K562 (cell line): ENCODE measurements at regions not wholly inside any gene's neighbourhood (a gene's known extent, or its start where the extent isn't known, plus 50 kb on each side); places are given as distances from the start of the nearest gene placed in this dataset.

Experiments used
- ATAC-seq: fragments of 200-7000 bp; cut with Tn5 transposase; 3 replicates; pipeline ENCODE4 v1.9.1; 2020; ENCODE audit warnings: moderate library complexity
- BruUV-seq: library from RNA; stranded (reverse); fragments of 400-500 nt; replicated peaks from 2 replicates; lab custom pipeline; 2021; lab: Mats Ljungman, UMichigan
- CTCF ChIA-PET: fragments of 300-600 bp; formaldehyde crosslinking; extraction: SDS; loops from one replicate; lab custom pipeline; 2021; ENCODE audit warnings: low intra/inter-chr PET ratio; lab: Yijun Ruan, JAX
- POLR2A ChIA-PET: fragments of 300-600, 350-650 bp; sonication (Branson Sonifier 250); formaldehyde crosslinking; extraction: SDS; loops from one replicate; lab custom pipeline; 2021; ENCODE audit warnings: antibody characterized with exemption, inconsistent platforms; lab: Yijun Ruan, JAX
- DNase-seq, 4 experiments: peaks; one replicate each; pipeline versions ENCODE4 v3.0.0 to v3.0.0-alpha.2; 2011 to 2018; ENCODE audit warnings: low spot score in 3 of 4, mixed read lengths in 3 of 4; ENCODE audit errors: extremely low read depth in 1 of 4
- FAIRE-seq: peaks from 2 replicates; lab custom pipeline; 2011; peaks lifted over from hg19 to GRCh38; lab: Jason Lieb, UNC
- H2AFZ ChIP-seq: 2 replicates; pipeline ENCODE4 v1.6.0; 2011; ENCODE audit warnings: low read depth, low read length, control low read depth, inconsistent platforms
- H3K27ac ChIP-seq: fragments of 200-600 bp; 3 replicates; pipeline ENCODE4 v1.8.0; 2011; ENCODE audit warnings: low read depth, mild to moderate bottlenecking, control low read depth, inconsistent platforms, low read length, moderate library complexity, mixed read lengths; ENCODE audit errors: extremely low read depth
- H3K27me3 ChIP-seq, 2 experiments: fragments of 300-600 bp in 1 of 2; 2 replicates in 1 of 2; 3 replicates in 1 of 2; pipeline versions ENCODE4 v1.6.0 to v1.8.0; 2011; ENCODE audit warnings: inconsistent platforms in 2 of 2, low read length in 2 of 2, mild to moderate bottlenecking in 1 of 2, mixed read lengths in 1 of 2, moderate library complexity in 1 of 2; ENCODE audit not compliant: control insufficient read depth in 2 of 2, insufficient read depth in 2 of 2
- H3K36me3 ChIP-seq: fragments of 300-600 bp; 3 replicates; pipeline ENCODE4 v1.8.0; 2011; ENCODE audit warnings: mild to moderate bottlenecking, low read length, inconsistent platforms; ENCODE audit not compliant: control insufficient read depth, insufficient read depth
- H3K4me1 ChIP-seq, 2 experiments: fragments of 200-600 bp in 1 of 2; replicated peaks in 1 of 2; 2 replicates in 1 of 2; 3 replicates in 1 of 2; pipeline versions ENCODE4 v1.5.1 to v1.8.0; 2011; ENCODE audit warnings: inconsistent platforms in 2 of 2, low read length in 2 of 2, mild to moderate bottlenecking in 1 of 2, mixed read lengths in 1 of 2, moderate library complexity in 1 of 2; ENCODE audit not compliant: control insufficient read depth in 2 of 2, insufficient read depth in 2 of 2
- H3K4me2 ChIP-seq: 2 replicates; pipeline ENCODE4 v1.6.1; 2011; ENCODE audit warnings: low read length, control low read depth, inconsistent platforms, mixed read lengths; ENCODE audit not compliant: insufficient read depth
- H3K4me3 ChIP-seq: fragments of 200-600 bp; sonication (generic), shearing (Covaris generic); 2 replicates; pipeline ENCODE4 v1.5.1; 2016; ENCODE audit warnings: control low read depth, inconsistent platforms
- H3K79me2 ChIP-seq: fragments of 200-600 bp; 3 replicates; pipeline ENCODE4 v1.8.0; 2011; ENCODE audit warnings: low read length, inconsistent platforms; ENCODE audit not compliant: control insufficient read depth, insufficient read depth
- H3K9ac ChIP-seq, 2 experiments: 2 replicates each; pipeline versions ENCODE4 v1.6.0 to v1.6.1; 2011; ENCODE audit warnings: low read depth in 2 of 2, low read length in 2 of 2, control low read depth in 1 of 2, inconsistent platforms in 1 of 2, mild to moderate bottlenecking in 1 of 2, mixed read lengths in 1 of 2; ENCODE audit not compliant: insufficient read depth in 1 of 2
- H3K9me1 ChIP-seq: one replicate; pipeline ENCODE4 v1.6.0; 2011; ENCODE audit warnings: inconsistent platforms, mild to moderate bottlenecking, low read length, moderate library complexity; ENCODE audit not compliant: control insufficient read depth, insufficient read depth
- H3K9me3 ChIP-seq: replicated peaks from 2 replicates; pipeline ENCODE4 v1.5.1; 2011; ENCODE audit warnings: low read depth, low read length, inconsistent platforms; ENCODE audit not compliant: control insufficient read depth, insufficient read depth
- H4K20me1 ChIP-seq: replicated peaks from 2 replicates; pipeline ENCODE4 v1.6.1; 2011; ENCODE audit warnings: low read length, inconsistent platforms, mixed read lengths; ENCODE audit not compliant: control insufficient read depth, insufficient read depth
- BRD9 ChIP-seq: fragments of 450-650 bp; IDR thresholded peaks from 2 replicates; pipeline ENCODE4 v1.6.1; 2018; ENCODE audit warnings: low read depth; ENCODE audit not compliant: partially characterized antibody
- KDM5B ChIP-seq: fragments of 200-600 bp; sonication (generic); IDR thresholded peaks from 2 replicates; pipeline ENCODE4 v1.6.1; 2012; ENCODE audit warnings: low read depth, mild to moderate bottlenecking, moderate library complexity, low read length, control low read depth, inconsistent platforms; ENCODE audit not compliant: insufficient replicate concordance
- MTA1 ChIP-seq: fragments of 450-650 bp; IDR thresholded peaks from 2 replicates; pipeline ENCODE4 v1.6.1; 2017; ENCODE audit warnings: borderline replicate concordance
- RAD51 ChIP-seq: fragments of 450-650 bp; IDR thresholded peaks from 2 replicates; pipeline ENCODE4 v1.7.1; 2016; ENCODE audit warnings: low read depth, mild to moderate bottlenecking, borderline replicate concordance
- SMAD4 ChIP-seq: fragments of 250-450 bp; sonication (Bioruptor Pico); conservative IDR thresholded peaks from 2 replicates; pipeline ENCODE4 v1.8.0; 2021; ENCODE audit warnings: inconsistent platforms, mild to moderate bottlenecking, moderate library complexity
- ZBTB17 ChIP-seq: fragments of 450-650 bp; formaldehyde crosslinking; IDR thresholded peaks from 2 replicates; pipeline ENCODE4 v1.4.0; 2020; ENCODE audit warnings: mild to moderate bottlenecking
- ZNF143 ChIP-seq: sonication (generic); formaldehyde crosslinking; IDR thresholded peaks from 2 replicates; pipeline ENCODE4 v1.9.0; 2022; ENCODE audit warnings: mild to moderate bottlenecking, missing genetic modification reagents
- ZNF347 ChIP-seq: fragments of 450-650 bp; formaldehyde crosslinking; IDR thresholded peaks from 2 replicates; pipeline ENCODE4 v1.4.0; 2020; ENCODE audit warnings: low read depth, mild to moderate bottlenecking, moderate library complexity
- ZNF561 ChIP-seq: fragments of 450-650 bp; formaldehyde crosslinking; conservative IDR thresholded peaks from 2 replicates; pipeline ENCODE4 v1.4.0; 2020; ENCODE audit warnings: mild to moderate bottlenecking, moderate library complexity
- ZNF584 ChIP-seq: fragments of 200-800 bp; sonication (Bioruptor generic); IDR thresholded peaks from 2 replicates; pipeline ENCODE4 v1.6.1; 2016; ENCODE audit warnings: low read depth, mild to moderate bottlenecking, missing genetic modification characterization, missing compliant biosample characterization
- ZNF780A ChIP-seq: fragments of 250-450 bp; sonication (Bioruptor Pico); IDR thresholded peaks from 2 replicates; pipeline ENCODE4 v1.5.0; 2021; ENCODE audit warnings: mild to moderate bottlenecking
- WGBS: fragments of 100-300 bp; shearing (Covaris generic); methylation state at CpG from one replicate; pipeline ENCODE4 v1.1.6; 2016; ENCODE audit warnings: low coverage, mixed read lengths; ENCODE audit not compliant: insufficient coverage; ENCODE audit errors: missing lambda C conversion rate; 5-methylcytosine and 5-hydroxymethylcytosine counted together
- in situ Hi-C: fragments of 300-500 bp; cut with MboI; formaldehyde crosslinking; loops from 4 replicates; pipeline ENCODE4 v1.15.0; 2018; ENCODE audit warnings: inconsistent platforms, mixed read lengths
- intact Hi-C: fragments of 100-400 bp; cut with micrococcal nuclease; formaldehyde crosslinking; loops from 2 replicates; pipeline ENCODE4 v1.14.2; 2022

DNA sequence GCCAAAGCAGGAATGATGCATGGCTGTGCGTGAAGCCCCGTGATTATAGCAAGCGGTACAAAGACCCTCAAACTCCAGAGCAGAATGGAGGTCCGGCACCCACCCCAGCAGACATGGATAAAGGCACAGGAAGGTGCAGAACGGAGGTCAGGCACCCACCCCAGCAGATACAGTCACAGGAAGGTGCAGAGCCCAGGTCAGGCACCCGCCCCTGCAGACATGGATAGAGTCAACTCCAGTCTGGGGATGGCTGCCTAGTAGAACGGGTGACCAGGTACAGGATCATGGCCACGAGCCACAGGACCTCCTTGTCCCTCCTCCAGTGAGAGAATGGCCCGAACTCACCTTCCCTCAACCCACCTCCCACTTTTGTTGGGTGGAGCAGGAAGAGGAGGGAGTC is 318.3 kb upstream of the SALL3 start:
- POLR2A ChIA-PET, result no interaction called here
- Histone ChIP-seq H3K9ac (no peak overlapping the region), H3K79me2 (no peaks in the 10 kb centered on the region), H3K4me2 (no peak overlapping the region), H3K9me1 (no peaks in the 10 kb centered on the region), H3K27ac (no peak overlapping the region), H3K4me1 (no peaks in the 10 kb centered on the region), H3K36me3 (no peaks in the 10 kb centered on the region), H4K20me1 (no peaks in the 10 kb centered on the region), H3K9me3 (no peaks in the 10 kb centered on the region), H3K27me3 (peaks cover 0 to 16% of the 10 kb centered on the region in 2 experiments; a peak in 2 of 5 replicates), H2AFZ (no peak overlapping the region), H3K4me3 (no peak overlapping the region)
- FAIRE-seq (no peak), DNase-seq (no peak), ATAC-seq (no peak)
- CTCF ChIA-PET, result no interaction called here
- BruUV-seq, result no TSS peak
- TF ChIP-seq ZNF143, result no peak
- TF ChIP-seq ZNF347 (CRISPR knock-in tag), result no peak
- TF ChIP-seq ZBTB17 (CRISPR knock-in tag), result no peak
- no peak for TF ChIP-seq ZNF561 (CRISPR knock-in tag)
- TF ChIP-seq MTA1, result no peak
- no peak for TF ChIP-seq ZNF780A
- TF ChIP-seq SMAD4 (CRISPR knock-in tag), result no peak
- no peak for TF ChIP-seq RAD51
- no peak for TF ChIP-seq KDM5B
- no peak for TF ChIP-seq ZNF584 (CRISPR knock-in tag)
- TF ChIP-seq BRD9, result no peak
- in situ Hi-C loops, result no loop called here
- 0% methylated on average over 4 of the region's 9 CpGs for WGBS
- intact Hi-C loops, result no loop called here
